ENCODE measurements at regions not wholly inside any gene's neighbourhood (a gene's known extent, or its start where the extent isn't known, plus 50 kb on each side); places are given as distances from the start of the nearest gene placed in this dataset.

- TF ChIP-seq, protein P1, sequence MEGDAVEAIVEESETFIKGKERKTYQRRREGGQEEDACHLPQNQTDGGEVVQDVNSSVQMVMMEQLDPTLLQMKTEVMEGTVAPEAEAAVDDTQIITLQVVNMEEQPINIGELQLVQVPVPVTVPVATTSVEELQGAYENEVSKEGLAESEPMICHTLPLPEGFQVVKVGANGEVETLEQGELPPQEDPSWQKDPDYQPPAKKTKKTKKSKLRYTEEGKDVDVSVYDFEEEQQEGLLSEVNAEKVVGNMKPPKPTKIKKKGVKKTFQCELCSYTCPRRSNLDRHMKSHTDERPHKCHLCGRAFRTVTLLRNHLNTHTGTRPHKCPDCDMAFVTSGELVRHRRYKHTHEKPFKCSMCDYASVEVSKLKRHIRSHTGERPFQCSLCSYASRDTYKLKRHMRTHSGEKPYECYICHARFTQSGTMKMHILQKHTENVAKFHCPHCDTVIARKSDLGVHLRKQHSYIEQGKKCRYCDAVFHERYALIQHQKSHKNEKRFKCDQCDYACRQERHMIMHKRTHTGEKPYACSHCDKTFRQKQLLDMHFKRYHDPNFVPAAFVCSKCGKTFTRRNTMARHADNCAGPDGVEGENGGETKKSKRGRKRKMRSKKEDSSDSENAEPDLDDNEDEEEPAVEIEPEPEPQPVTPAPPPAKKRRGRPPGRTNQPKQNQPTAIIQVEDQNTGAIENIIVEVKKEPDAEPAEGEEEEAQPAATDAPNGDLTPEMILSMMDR (IDR thresholded peaks at IDR 0.05), result no peak
- no peak for TF ChIP-seq POLR2A (IDR thresholded peaks at IDR 0.05)
These were observed 93.5 kb upstream of the MALRD1 start for GRCh38 chr10:18955061-18955460.

Data from heart left ventricle (tissue), 13 donors.